Esophagus muscularis mucosa (tissue), 4 donors: ENCODE measurements at regions not wholly inside any gene's neighbourhood (a gene's known extent, or its start where the extent isn't known, plus 50 kb on each side); places are given as distances from the start of the nearest gene placed in this dataset.

Experiments
- DNase-seq: peaks from one replicate; pipeline ENCODE4 v3.0.0-alpha.2; 2017; ENCODE audit errors: extremely low spot score
- H3K27ac ChIP-seq, 4 donors: fragments of 200-600 bp; sonication (generic); replicated peaks in 1 of 4; 1 replicate in 3 of 4; 2 replicates in 1 of 4; pipeline ENCODE4 v1.5.1; 2016 to 2019; ENCODE audit warnings: mild to moderate bottlenecking in 1 of 4
- H3K27me3 ChIP-seq, 4 donors: fragments of 200-600 bp; sonication (generic); one replicate each; pipeline versions ENCODE4 v1.5.1 to v1.6.0; 2016 to 2019
- H3K36me3 ChIP-seq, 4 donors: fragments of 200-600 bp; sonication (generic); one replicate each; pipeline ENCODE4 v1.5.1; 2016 to 2019
- H3K4me1 ChIP-seq, 4 donors: fragments of 200-600 bp; sonication (generic); one replicate each; pipeline ENCODE4 v1.5.1; 2016 to 2019
- H3K4me3 ChIP-seq, 4 donors: fragments of 200-600 bp; sonication (generic); 1 replicate in 2 of 4; 2 replicates in 2 of 4; pipeline ENCODE4 v1.5.1; 2016 to 2019; ENCODE audit warnings: mild to moderate bottlenecking in 4 of 4, moderate library complexity in 1 of 4
- H3K9me3 ChIP-seq, 4 donors: fragments of 200-600 bp; sonication (generic); 1 replicate in 3 of 4; 2 replicates in 1 of 4; pipeline ENCODE4 v1.5.1; 2016 to 2019
- EP300 ChIP-seq: sonication (generic); formaldehyde crosslinking; IDR thresholded peaks from one replicate; pipeline ENCODE4 v1.6.1; 2017; ENCODE audit warnings: antibody characterized with exemption
- POLR2A ChIP-seq: fragments of 450-650 bp; IDR thresholded peaks from one replicate; pipeline ENCODE4 v1.6.1; 2017; ENCODE audit warnings: antibody characterized with exemption, moderate library complexity, mild to moderate bottlenecking, low read depth
- POLR2AphosphoS5 ChIP-seq, 2 donors: sonication (generic); formaldehyde crosslinking; IDR thresholded peaks; one replicate each; pipeline ENCODE4 v1.6.1; 2017; ENCODE audit warnings: antibody characterized with exemption in 2 of 2
- WGBS: methylation state at CpG from one replicate; pipeline ENCODE4 v1.1.5; 2018; 5-methylcytosine and 5-hydroxymethylcytosine counted together
- intact Hi-C: fragments of 100-400 bp; cut with DNase I; formaldehyde crosslinking; loops from one replicate; pipeline ENCODE4 v1.15.1; 2023
- TF ChIP-seq, protein P1 (sequence below), 3 experiments: fragments of 200-600 bp in 2 of 3; fragments of 450-650 bp in 1 of 3; sonication (generic) in 2 of 3; IDR thresholded peaks; one replicate each; pipeline ENCODE4 v1.5.1; 2017 to 2019; ENCODE audit warnings: antibody characterized with exemption in 3 of 3, mild to moderate bottlenecking in 2 of 3, moderate library complexity in 1 of 3

- no peak overlapping the region for H3K27ac ChIP-seq
- H3K27me3 ChIP-seq: no peaks in the 10 kb centered on the region
- H3K4me3 ChIP-seq: no peak overlapping the region
- H3K4me1 ChIP-seq: no peaks in the 10 kb centered on the region
- H3K9me3 ChIP-seq: peaks cover 0 to 5% (median 0%) of the 10 kb centered on the region in 4 donors
- 16% methylated on average over 2 of the region's 2 CpGs for WGBS
- DNase-seq: no peak
- H3K36me3 ChIP-seq: no peaks in the 10 kb centered on the region
- intact Hi-C loops: no loop called here
- TF ChIP-seq POLR2AphosphoS5 (IDR thresholded peaks at IDR 0.05): no peak
- TF ChIP-seq, protein P1, sequence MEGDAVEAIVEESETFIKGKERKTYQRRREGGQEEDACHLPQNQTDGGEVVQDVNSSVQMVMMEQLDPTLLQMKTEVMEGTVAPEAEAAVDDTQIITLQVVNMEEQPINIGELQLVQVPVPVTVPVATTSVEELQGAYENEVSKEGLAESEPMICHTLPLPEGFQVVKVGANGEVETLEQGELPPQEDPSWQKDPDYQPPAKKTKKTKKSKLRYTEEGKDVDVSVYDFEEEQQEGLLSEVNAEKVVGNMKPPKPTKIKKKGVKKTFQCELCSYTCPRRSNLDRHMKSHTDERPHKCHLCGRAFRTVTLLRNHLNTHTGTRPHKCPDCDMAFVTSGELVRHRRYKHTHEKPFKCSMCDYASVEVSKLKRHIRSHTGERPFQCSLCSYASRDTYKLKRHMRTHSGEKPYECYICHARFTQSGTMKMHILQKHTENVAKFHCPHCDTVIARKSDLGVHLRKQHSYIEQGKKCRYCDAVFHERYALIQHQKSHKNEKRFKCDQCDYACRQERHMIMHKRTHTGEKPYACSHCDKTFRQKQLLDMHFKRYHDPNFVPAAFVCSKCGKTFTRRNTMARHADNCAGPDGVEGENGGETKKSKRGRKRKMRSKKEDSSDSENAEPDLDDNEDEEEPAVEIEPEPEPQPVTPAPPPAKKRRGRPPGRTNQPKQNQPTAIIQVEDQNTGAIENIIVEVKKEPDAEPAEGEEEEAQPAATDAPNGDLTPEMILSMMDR (IDR thresholded peaks at IDR 0.05): no peak
- no peak for TF ChIP-seq EP300
- TF ChIP-seq POLR2A: no peak
Measured at GRCh38 chr2:35228584-35228983, 1127.0 kb upstream of the CRIM1 start.

DNA sequence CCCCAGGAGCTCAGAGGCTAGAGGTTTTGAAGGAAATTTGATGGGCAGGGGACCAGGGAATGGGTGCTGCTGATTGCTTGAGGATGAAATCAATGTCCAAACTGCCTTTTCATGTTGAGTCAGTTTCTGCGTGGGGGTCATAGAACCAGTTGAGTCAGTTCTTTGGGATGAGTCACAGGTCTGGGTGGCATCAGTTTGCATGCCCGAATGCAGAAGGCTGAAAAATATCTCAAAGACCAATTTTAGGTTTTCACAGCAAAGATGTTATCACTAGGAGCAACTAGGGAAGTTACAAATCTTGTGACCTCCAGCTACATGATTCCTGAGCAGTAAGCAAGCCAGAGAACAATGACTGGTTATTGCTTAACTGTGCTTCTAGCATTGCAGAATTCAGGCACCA, 1135.1 kb upstream of the CRIM1 start:
- intact Hi-C loops: no loop called here
- no peak for DNase-seq
- H3K9me3 ChIP-seq: no peaks in the 10 kb centered on the region
- WGBS: 75% methylated on average over 2 of the region's 2 CpGs
- H3K27ac ChIP-seq: no peak overlapping the region
- no peak overlapping the region for H3K4me3 ChIP-seq
- no peaks in the 10 kb centered on the region for H3K4me1 ChIP-seq
- H3K27me3 ChIP-seq: no peaks in the 10 kb centered on the region
- no peak for TF ChIP-seq POLR2AphosphoS5 (IDR thresholded peaks at IDR 0.05)
- no peaks in the 10 kb centered on the region for H3K36me3 ChIP-seq

DNA sequence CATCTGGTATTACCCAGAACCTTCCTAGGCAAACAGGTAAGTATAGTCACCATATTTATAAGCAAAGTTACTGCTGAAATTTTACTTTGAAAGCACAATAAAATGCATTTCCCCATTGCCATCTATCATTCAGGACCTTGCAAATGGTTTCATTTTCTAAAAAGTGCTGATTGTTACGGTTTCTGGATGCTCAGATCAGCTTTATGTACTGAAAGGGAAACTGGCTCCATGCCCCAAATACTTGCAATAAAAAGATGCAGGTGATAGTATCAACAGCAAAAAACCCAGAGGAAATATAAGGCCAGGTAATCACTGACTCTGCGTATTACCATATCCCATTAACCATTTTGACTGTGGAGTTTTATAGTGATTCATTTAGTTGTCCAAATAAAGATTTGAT, 1150.7 kb upstream of the CRIM1 start:
- DNase-seq: no peak
- H3K9me3 ChIP-seq: no peaks in the 10 kb centered on the region
- intact Hi-C loops: no loop called here
- no peaks in the 10 kb centered on the region for H3K36me3 ChIP-seq
- TF ChIP-seq POLR2AphosphoS5 (IDR thresholded peaks at IDR 0.05) (no peak), EP300 (no peak), POLR2A (no peak)
- TF ChIP-seq, protein P1 (IDR thresholded peaks at IDR 0.05): no peak
- H3K4me3 ChIP-seq: no peak overlapping the region
- no peaks in the 10 kb centered on the region for H3K27me3 ChIP-seq
- H3K27ac ChIP-seq: no peak overlapping the region
- H3K4me1 ChIP-seq: no peaks in the 10 kb centered on the region
- 88% methylated on average over 2 of the region's 2 CpGs for WGBS

DNA sequence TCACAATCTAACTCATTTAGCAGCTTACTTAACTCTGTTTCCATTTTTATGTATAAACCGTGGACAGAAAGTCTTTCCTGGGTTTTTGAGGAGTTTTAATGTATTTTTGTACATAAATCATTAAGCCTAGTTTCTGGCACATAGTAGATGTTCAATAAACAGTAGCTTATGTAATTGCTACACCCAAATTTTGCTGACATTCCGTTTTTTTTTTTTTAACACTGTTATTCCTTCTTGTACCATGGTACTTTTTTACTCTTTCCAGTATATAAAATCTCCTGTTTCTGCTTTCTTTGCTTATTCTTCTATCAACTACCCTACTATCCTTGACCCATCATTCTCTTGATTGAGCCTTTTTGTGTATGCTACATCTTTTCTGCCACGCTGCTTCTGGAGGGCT, 1151.3 kb upstream of the CRIM1 start:
- no peaks in the 10 kb centered on the region for H3K36me3 ChIP-seq
- 65% methylated on average over 3 of the region's 3 CpGs for WGBS

GRCh38 chr2:35199298-35199697, 1156.3 kb upstream of the CRIM1 start:
- Histone ChIP-seq H3K27ac (no peak overlapping the region), H3K36me3 (no peaks in the 10 kb centered on the region), H3K27me3 (no peaks in the 10 kb centered on the region), H3K9me3 (no peaks in the 10 kb centered on the region), H3K4me1 (no peaks in the 10 kb centered on the region), H3K4me3 (no peak overlapping the region)
- DNase-seq: no peak
- WGBS: 75% methylated on average over 4 of the region's 4 CpGs
- TF ChIP-seq EP300: no peak
- TF ChIP-seq, protein P1 (IDR thresholded peaks at IDR 0.05): no peak
- TF ChIP-seq POLR2AphosphoS5 (IDR thresholded peaks at IDR 0.05): no peak
- no peak for TF ChIP-seq POLR2A
- intact Hi-C loops: no loop called here

More for the DNA sequence above, 1151.3 kb upstream of the CRIM1 start:
- Histone ChIP-seq H3K4me1 (no peaks in the 10 kb centered on the region), H3K27ac (no peak overlapping the region), H3K9me3 (no peaks in the 10 kb centered on the region), H3K27me3 (no peaks in the 10 kb centered on the region), H3K4me3 (no peak overlapping the region)
- TF ChIP-seq POLR2A (no peak), EP300 (no peak), POLR2AphosphoS5 (IDR thresholded peaks at IDR 0.05) (no peak)
- TF ChIP-seq, protein P1 (IDR thresholded peaks at IDR 0.05): no peak
- DNase-seq: no peak
- intact Hi-C loops: no loop called here
